MCF 10A (cell line): ENCODE measurements at regions not wholly inside any gene's neighbourhood (a gene's known extent, or its start where the extent isn't known, plus 50 kb on each side); places are given as distances from the start of the nearest gene placed in this dataset.

Source experiments
- BruUV-seq: library from RNA; stranded (reverse); fragments of 400-500 nt; replicated peaks from 2 replicates; lab custom pipeline; 2021; lab: Mats Ljungman, UMichigan
- CTCF ChIA-PET: fragments of 300-600 bp; sonication (Branson Sonifier 250); formaldehyde crosslinking; extraction: SDS; loops from one replicate; lab custom pipeline; 2021; ENCODE audit warnings: antibody characterized with exemption, inconsistent platforms; lab: Yijun Ruan, JAX
- POLR2A ChIA-PET: fragments of 300-600, 350-650 bp; sonication (Branson Sonifier 250); formaldehyde crosslinking; extraction: SDS; loops from one replicate; lab custom pipeline; 2020; ENCODE audit warnings: antibody characterized with exemption, inconsistent platforms; lab: Yijun Ruan, JAX
- DNase-seq: peaks from one replicate; pipeline ENCODE4 v3.0.0-alpha.2; 2018; ENCODE audit not compliant: unreplicated experiment
- H3K27ac Mint-ChIP-seq: one replicate; pipeline ENCODE4 v1.8.0; 2022; ENCODE audit warnings: mild to moderate bottlenecking, low read depth, mixed read lengths; ENCODE audit not compliant: unreplicated experiment
- H3K27me3 Mint-ChIP-seq: one replicate; pipeline ENCODE4 v1.8.0; 2022; ENCODE audit warnings: mixed read lengths; ENCODE audit not compliant: insufficient read depth, unreplicated experiment
- H3K36me3 Mint-ChIP-seq: one replicate; pipeline ENCODE4 v1.8.0; 2022; ENCODE audit warnings: mild to moderate bottlenecking, moderate library complexity, mixed read lengths; ENCODE audit not compliant: insufficient read depth, unreplicated experiment
- H3K4me1 Mint-ChIP-seq: one replicate; pipeline ENCODE4 v1.8.0; 2022; ENCODE audit warnings: mixed read lengths; ENCODE audit not compliant: insufficient read depth, unreplicated experiment
- H3K4me3 Mint-ChIP-seq: one replicate; pipeline ENCODE4 v1.8.0; 2022; ENCODE audit warnings: mild to moderate bottlenecking, moderate library complexity, mixed read lengths; ENCODE audit not compliant: unreplicated experiment
- H3K9me3 Mint-ChIP-seq: one replicate; pipeline ENCODE4 v1.8.0; 2022; ENCODE audit warnings: mixed read lengths; ENCODE audit not compliant: unreplicated experiment
- CTCF ChIP-seq: fragments of 200-600 bp; IDR thresholded peaks from one replicate; pipeline ENCODE4 v1.8.0; 2022; ENCODE audit warnings: antibody characterized with exemption, mild to moderate bottlenecking; ENCODE audit not compliant: unreplicated experiment
- intact Hi-C: fragments of 100-400 bp; cut with micrococcal nuclease; formaldehyde crosslinking; loops from 2 replicates; pipeline ENCODE4 v1.14.1; 2022

DNA sequence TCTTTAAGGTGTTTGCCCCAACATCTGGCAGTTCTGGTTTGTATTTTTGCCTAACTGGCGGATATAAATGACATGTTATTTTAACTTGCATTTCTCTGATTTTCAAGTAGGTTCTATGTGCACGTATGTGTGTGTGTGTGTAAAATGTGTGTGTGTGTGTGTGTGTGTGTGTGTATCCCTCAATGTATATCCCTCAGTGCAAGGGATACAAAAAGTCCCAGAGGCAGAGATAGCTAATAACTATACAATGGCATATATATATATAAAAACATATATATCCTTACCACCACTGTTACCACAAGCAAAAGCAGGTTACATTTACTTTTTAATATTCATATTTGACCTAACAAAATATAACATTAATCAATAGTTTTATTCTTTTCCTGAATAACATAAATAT, 95.0 kb upstream of the NR5A2 start:
- no peak for DNase-seq
- no peak for TF ChIP-seq CTCF
- H3K4me3 Mint-ChIP-seq, result no peak overlapping the region
- no peaks in the 10 kb centered on the region for H3K27me3 Mint-ChIP-seq
- no peaks in the 10 kb centered on the region for H3K4me1 Mint-ChIP-seq
- BruUV-seq, result no TSS peak
- ChIA-PET POLR2A (no interaction called here), CTCF (no interaction called here)
- no peaks in the 10 kb centered on the region for H3K36me3 Mint-ChIP-seq
- no peaks in the 10 kb centered on the region for H3K9me3 Mint-ChIP-seq
- no peak overlapping the region for H3K27ac Mint-ChIP-seq
- intact Hi-C loops, result no loop called here

- H3K9me3 Mint-ChIP-seq, result no peaks in the 10 kb centered on the region
- H3K27me3 Mint-ChIP-seq, result no peaks in the 10 kb centered on the region
- no peak overlapping the region for H3K4me3 Mint-ChIP-seq
- POLR2A ChIA-PET, result no interaction called here
- intact Hi-C loops, result no loop called here
- CTCF ChIA-PET, result interaction anchor here (0.8 kb wide), 1 partner anchor 12 kb away, joined by 3 read pairs; no protein-coding TSS in a partner anchor
- DNase-seq, result no peak
- BruUV-seq, result no TSS peak
- H3K4me1 Mint-ChIP-seq, result peaks cover 8% of the 10 kb centered on the region
- no peak for TF ChIP-seq CTCF
- H3K36me3 Mint-ChIP-seq, result no peaks in the 10 kb centered on the region
- no peak overlapping the region for H3K27ac Mint-ChIP-seq
Measured at GRCh38 chr1:199936441-199936840, 91.1 kb upstream of the NR5A2 start.

GRCh38 chr1:199937161-199937560, 90.3 kb upstream of the NR5A2 start:
- no TSS peak for BruUV-seq
- intact Hi-C loops, result no loop called here
- Mint-ChIP-seq H3K4me3 (no peak overlapping the region), H3K27me3 (no peaks in the 10 kb centered on the region), H3K4me1 (peaks cover 9% of the 10 kb centered on the region), H3K27ac (no peak overlapping the region), H3K9me3 (no peaks in the 10 kb centered on the region), H3K36me3 (no peaks in the 10 kb centered on the region)
- no peak for TF ChIP-seq CTCF
- no peak for DNase-seq
- ChIA-PET CTCF (interaction anchor here (0.6 to 0.8 kb wide), 2 partner anchors 12 to 27 kb away, joined by 3 read pairs; no protein-coding TSS in a partner anchor), POLR2A (interaction anchor here (1.6 kb wide), 1 partner anchor 9 kb away, joined by 3 read pairs; no protein-coding TSS in a partner anchor)

DNA sequence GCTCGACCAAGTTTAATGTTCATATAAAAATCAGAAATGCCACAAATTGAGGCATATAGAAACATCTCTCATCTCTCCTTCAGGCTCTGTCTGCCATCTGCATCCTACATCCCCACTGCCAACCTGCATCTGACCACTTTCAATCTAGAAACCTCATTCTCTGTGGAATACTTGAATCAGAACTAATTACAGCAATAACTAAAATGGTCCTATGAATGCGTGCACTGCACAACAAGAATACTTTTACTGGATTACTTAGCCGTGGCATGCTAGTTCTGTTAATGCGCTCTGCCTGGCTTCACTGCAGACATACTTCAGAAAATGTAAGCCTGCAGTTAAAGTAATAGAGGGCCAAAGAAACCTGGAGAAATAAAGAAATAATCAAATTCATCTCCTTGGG, 89.8 kb upstream of the NR5A2 start:
- no peak for TF ChIP-seq CTCF
- intact Hi-C loops, result no loop called here
- Mint-ChIP-seq H3K27ac (no peak overlapping the region), H3K36me3 (no peaks in the 10 kb centered on the region), H3K4me1 (peaks cover 9% of the 10 kb centered on the region), H3K4me3 (no peak overlapping the region), H3K9me3 (no peaks in the 10 kb centered on the region), H3K27me3 (no peaks in the 10 kb centered on the region)
- ChIA-PET POLR2A (interaction anchor here (1.6 kb wide), 1 partner anchor 9 kb away, joined by 3 read pairs; no protein-coding TSS in a partner anchor), CTCF (interaction anchor here (0.5 to 0.6 kb wide), 2 partner anchors 27 to 72 kb away, joined by 3 read pairs; no protein-coding TSS in a partner anchor)
- no peak for DNase-seq
- no TSS peak for BruUV-seq
